Activated CD8-positive, alpha-beta memory T cell treated with anti-CD3 and anti-CD28 coated beads, Interleukin-2, amount 10 ng/mL, durations not matched to agents 7 days and 5 days (primary cell): ENCODE measurements at regions not wholly inside any gene's neighbourhood (a gene's known extent, or its start where the extent isn't known, plus 50 kb on each side); places are given as distances from the start of the nearest gene placed in this dataset.

Experiments used
- ATAC-seq: fragments of 150-1000 bp; cut with Tn5 transposase; one replicate; pipeline ENCODE4 v1.10.0; 2021; ENCODE audit warnings: moderate library complexity
- CTCF ChIA-PET: fragments of 350-600 bp; sonication (Branson Sonifier 250); formaldehyde crosslinking; loops from one replicate; lab custom pipeline; 2021; ENCODE audit warnings: antibody characterized with exemption; lab: Charles Lee
- DNase-seq: peaks from one replicate; pipeline ENCODE4 v3.0.0-alpha.2; 2020
- H3K27ac Mint-ChIP-seq: one replicate; pipeline ENCODE4 v1.8.0; 2021; ENCODE audit warnings: mild to moderate bottlenecking, mixed read lengths
- H3K27me3 Mint-ChIP-seq: one replicate; pipeline ENCODE4 v1.8.0; 2021; ENCODE audit warnings: mixed read lengths
- H3K36me3 Mint-ChIP-seq: one replicate; pipeline ENCODE4 v1.8.0; 2021; ENCODE audit warnings: mild to moderate bottlenecking, mixed read lengths
- H3K4me1 Mint-ChIP-seq: one replicate; pipeline ENCODE4 v1.8.0; 2021; ENCODE audit warnings: mixed read lengths
- H3K4me3 Mint-ChIP-seq: one replicate; pipeline ENCODE4 v1.8.0; 2021; ENCODE audit warnings: mild to moderate bottlenecking, moderate library complexity, mixed read lengths
- H3K9me3 Mint-ChIP-seq: one replicate; pipeline ENCODE4 v1.8.0; 2022; ENCODE audit warnings: low read depth, mixed read lengths

DNA sequence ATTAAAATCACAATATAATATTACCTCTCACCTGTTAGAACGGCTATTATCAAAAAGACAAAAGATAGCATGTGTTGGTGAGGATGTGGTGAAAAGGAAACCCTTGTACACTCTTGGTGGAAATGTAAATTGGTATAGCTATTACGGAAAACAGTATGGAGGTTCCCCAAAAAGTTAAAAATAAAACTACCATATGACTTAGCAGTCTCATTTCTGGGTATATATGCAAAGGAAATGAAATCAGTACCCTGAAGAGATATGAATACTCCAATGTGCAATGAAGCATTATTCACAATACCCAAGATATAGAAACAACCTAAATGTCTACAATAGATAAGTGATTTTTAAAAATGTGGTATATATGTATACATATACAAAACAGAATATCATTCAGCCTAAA, 199.9 kb downstream of the SNX18 start:
- Mint-ChIP-seq H3K36me3 (peaks cover 39% of the 10 kb centered on the region), H3K4me3 (peak overlapping the region; percentile 53), H3K27ac (peak overlapping the region; percentile 87), H3K4me1 (peaks cover 39% of the 10 kb centered on the region), H3K9me3 (peaks cover 13% of the 10 kb centered on the region), H3K27me3 (no peaks in the 10 kb centered on the region)
- no peak for DNase-seq
- CTCF ChIA-PET = interaction anchor here (0.6 to 3.3 kb wide), 6 partner anchors 27 to 607 kb away, joined by 3 to 18 read pairs (median 4); partner anchors contain the start of gene SNX18
- peak; percentile 71 for ATAC-seq

DNA sequence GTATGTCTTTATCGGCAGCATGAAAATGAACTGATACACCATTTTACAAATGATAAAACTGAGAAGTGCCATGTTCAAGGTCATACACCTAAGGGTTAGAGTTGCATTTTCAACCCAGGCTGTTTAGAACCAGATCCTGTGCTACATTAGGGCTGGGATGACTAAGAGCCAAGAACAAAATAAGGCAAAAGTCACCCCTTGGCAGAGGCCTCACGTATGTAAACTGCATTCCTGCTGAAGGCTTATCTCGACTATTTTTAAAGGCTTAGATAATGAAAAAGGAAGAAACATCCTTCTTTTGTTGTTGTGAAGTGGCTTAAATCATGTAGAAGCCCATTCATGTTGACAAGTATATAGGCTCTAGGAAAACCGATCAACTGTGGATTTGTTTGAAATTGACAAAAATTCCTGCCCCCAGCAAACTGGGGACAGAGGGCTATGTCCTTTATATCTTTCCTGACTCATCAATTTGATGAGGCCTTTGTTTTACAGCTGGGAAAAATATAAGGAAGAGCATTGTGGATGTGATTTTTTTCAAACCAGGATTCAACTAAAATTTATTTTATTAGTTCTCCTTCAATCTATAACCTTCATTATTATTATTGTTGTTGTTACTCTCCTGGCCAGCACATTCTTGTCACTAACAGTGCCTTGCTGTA, 196.5 kb downstream of the SNX18 start:
- ATAC-seq = no peak
- DNase-seq = no peak
- Mint-ChIP-seq H3K4me1 (peaks cover 23% of the 10 kb centered on the region), H3K4me3 (no peak overlapping the region), H3K36me3 (peaks cover 47% of the 10 kb centered on the region), H3K27me3 (peaks cover 2% of the 10 kb centered on the region), H3K9me3 (peaks cover 15% of the 10 kb centered on the region), H3K27ac (no peak overlapping the region)
- CTCF ChIA-PET = no interaction called here

DNA sequence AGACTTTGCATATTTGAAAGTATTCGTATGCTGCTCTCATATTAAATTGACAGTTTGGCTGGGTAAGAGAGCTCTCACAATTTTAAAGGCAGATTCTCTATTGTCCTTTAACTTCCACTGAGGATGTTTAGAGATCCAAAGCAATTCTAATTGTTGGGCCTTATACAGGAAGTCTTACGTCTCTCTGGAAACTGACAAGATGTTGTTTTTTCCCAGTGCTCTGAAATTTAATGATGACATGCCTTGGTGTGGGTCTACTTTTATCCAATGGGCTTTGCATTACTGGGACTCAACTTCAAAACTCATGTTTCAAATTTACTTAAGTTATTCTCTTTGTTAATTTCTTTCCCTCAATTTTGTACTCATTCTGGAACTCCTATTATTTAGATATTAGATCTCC, 191.5 kb downstream of the SNX18 start:
- Mint-ChIP-seq H3K9me3 (peaks cover 10% of the 10 kb centered on the region), H3K27me3 (peaks cover 2% of the 10 kb centered on the region), H3K4me1 (peaks cover 8% of the 10 kb centered on the region), H3K4me3 (no peak overlapping the region), H3K36me3 (peaks cover 19% of the 10 kb centered on the region), H3K27ac (no peak overlapping the region)
- CTCF ChIA-PET = no interaction called here
- DNase-seq (no peak), ATAC-seq (no peak)

DNA sequence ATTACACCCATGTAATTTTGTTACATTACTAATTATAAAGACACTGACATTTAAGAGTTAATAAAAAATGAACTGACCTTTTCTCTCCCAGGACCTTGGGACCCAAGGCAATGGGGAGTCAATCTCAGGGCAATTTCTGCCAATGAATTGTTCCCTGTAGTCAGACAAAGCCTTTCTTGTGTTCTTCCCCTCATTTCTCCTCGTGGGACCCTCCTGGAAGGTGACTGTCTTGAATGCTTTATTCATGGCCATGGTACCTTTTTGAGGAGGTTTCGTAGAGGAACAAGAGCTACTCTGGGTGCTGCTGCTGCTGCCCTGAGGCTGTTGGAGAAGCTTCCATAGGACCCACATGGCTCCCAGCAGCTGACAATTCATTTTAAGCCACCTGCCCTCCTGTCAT, 190.3 kb downstream of the SNX18 start:
- H3K36me3 Mint-ChIP-seq = peaks cover 13% of the 10 kb centered on the region
- ATAC-seq = no peak
- peaks cover 8% of the 10 kb centered on the region for H3K4me1 Mint-ChIP-seq
- CTCF ChIA-PET = interaction anchor here (2.2 kb wide), 1 partner anchor 191 kb away, joined by 5 read pairs; the partner anchor contains the start of gene SNX18
- H3K9me3 Mint-ChIP-seq = peaks cover 4% of the 10 kb centered on the region
- no peak overlapping the region for H3K4me3 Mint-ChIP-seq
- H3K27me3 Mint-ChIP-seq = peaks cover 2% of the 10 kb centered on the region
- no peak for DNase-seq
- no peak overlapping the region for H3K27ac Mint-ChIP-seq

DNA sequence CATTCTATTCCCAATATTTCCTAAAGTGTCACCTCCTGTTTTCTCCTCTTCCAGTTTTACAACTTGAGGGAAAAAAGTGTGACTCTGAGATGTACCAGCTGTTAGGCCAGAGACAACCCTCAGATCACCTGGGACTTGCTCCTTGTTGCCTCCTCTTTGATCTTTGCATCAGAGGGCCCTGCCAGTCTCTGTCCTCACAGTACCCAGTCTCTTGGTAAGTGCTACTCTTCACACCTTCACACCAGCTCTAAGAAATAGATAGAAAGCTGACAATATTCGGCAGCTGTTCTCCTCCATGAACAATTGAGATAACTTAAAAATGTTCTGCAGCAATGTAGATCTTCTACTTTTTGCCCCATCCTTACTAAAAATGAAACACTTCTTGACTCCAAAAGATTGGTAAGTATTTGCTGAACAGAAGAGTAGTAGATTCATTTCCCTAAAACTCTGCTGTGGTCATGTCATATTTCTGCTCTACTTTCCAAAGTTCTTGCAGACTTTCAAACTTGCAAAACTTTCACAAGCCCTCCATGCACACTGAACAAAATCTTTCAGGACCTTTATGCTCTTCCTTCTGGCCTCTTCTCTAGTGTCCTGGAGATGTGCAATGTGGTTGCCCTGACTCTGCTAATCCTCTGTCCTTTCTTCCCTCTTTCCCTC, 188.6 kb downstream of the SNX18 start:
- no peak overlapping the region for H3K27ac Mint-ChIP-seq
- H3K27me3 Mint-ChIP-seq = peaks cover 2% of the 10 kb centered on the region
- CTCF ChIA-PET = interaction anchor here (1.3 to 2.2 kb wide), 2 partner anchors 20 to 189 kb away, joined by 3 to 5 read pairs; partner anchors contain the start of gene SNX18
- DNase-seq = no peak
- ATAC-seq = no peak
- H3K4me3 Mint-ChIP-seq = no peak overlapping the region
- H3K9me3 Mint-ChIP-seq = no peaks in the 10 kb centered on the region
- peaks cover 8% of the 10 kb centered on the region for H3K4me1 Mint-ChIP-seq
- peaks cover 2% of the 10 kb centered on the region for H3K36me3 Mint-ChIP-seq

DNA sequence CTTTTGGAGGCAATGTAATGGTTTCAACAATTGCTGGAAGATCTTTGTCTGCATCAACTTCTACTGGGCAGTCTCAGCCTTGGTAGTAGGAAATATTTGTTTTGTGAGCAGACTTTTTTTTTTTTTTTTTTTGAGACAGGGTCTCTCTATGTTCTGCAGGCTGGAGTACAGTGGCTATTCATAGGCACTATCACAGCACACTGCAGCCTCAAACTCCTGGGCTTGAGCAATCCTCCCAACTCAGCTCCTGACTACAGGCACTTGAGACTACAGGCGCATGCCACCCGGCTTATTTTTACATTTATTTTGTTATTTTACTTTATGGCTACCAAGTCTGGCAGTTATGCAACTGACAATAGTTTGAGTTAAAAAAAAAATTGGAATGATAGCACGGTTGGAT, 187.3 kb downstream of the SNX18 start:
- CTCF ChIA-PET = no interaction called here
- H3K27me3 Mint-ChIP-seq = peaks cover 2% of the 10 kb centered on the region
- peaks cover 2% of the 10 kb centered on the region for H3K36me3 Mint-ChIP-seq
- H3K4me3 Mint-ChIP-seq = no peak overlapping the region
- H3K27ac Mint-ChIP-seq = no peak overlapping the region
- no peak for ATAC-seq
- H3K9me3 Mint-ChIP-seq = no peaks in the 10 kb centered on the region
- H3K4me1 Mint-ChIP-seq = peaks cover 8% of the 10 kb centered on the region
- no peak for DNase-seq

DNA sequence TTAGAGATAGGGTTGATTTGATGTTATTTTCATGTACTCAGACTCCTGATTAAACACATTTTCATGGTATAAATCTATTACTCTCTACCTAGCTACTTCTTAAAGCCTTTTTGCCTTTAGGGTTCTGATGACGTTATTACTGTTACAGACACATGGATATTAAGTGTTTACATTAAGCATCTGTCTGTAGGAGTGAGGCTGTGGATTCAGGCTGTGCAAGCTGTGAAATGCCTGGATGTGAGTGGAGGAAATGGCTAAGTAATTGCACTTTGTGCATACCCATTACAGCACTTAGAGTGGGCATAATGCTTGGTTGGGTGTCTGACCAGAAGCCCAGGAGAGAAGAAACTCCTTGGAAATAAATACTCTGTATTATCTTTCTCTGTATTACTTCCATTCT, 186.8 kb downstream of the SNX18 start:
- DNase-seq = no peak
- no peak overlapping the region for H3K27ac Mint-ChIP-seq
- H3K4me3 Mint-ChIP-seq = no peak overlapping the region
- H3K9me3 Mint-ChIP-seq = no peaks in the 10 kb centered on the region
- ATAC-seq = no peak
- peaks cover 8% of the 10 kb centered on the region for H3K4me1 Mint-ChIP-seq
- peaks cover under 1% of the 10 kb centered on the region for H3K27me3 Mint-ChIP-seq
- peaks cover under 1% of the 10 kb centered on the region for H3K36me3 Mint-ChIP-seq
- CTCF ChIA-PET = interaction anchor here (1.0 kb wide), 1 partner anchor 40 kb away, joined by 3 read pairs; no protein-coding TSS in a partner anchor

DNA sequence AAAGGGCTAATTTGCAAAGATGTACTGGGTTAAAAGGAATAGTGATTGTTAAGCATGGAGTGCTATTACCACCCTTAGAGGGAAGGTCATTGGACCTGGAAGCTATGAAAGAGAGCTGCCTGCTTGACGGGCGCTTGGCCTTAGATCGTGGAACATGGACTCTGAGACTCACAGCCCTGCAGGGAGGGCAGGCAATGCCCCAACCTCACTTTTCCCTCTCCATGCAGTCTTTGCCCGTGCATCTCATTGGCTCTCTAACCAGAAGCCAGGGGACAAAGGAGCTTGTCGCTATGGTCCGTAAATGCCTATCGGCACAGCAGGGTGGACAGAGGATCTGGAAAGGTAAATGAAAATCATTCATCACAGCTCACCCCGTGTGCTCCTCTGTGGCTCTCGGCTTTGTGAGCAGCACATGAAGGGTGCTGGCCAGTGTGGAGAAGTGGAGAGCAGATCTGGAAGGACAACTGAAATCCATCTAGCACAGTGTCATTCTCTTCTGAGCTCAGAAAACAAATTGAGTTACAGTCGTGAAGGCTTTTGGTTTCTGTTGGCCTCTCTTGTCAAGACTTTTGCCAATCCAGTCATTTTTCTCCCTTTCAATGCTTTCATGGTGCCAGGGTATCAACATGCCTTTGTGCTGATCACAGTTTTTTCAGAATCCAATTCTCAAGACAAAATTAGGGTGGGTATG, 186.2 kb downstream of the SNX18 start:
- no peaks in the 10 kb centered on the region for H3K27me3 Mint-ChIP-seq
- peaks cover 2% of the 10 kb centered on the region for H3K36me3 Mint-ChIP-seq
- H3K4me1 Mint-ChIP-seq = peaks cover 8% of the 10 kb centered on the region
- CTCF ChIA-PET = interaction anchor here (1.0 kb wide), 1 partner anchor 40 kb away, joined by 3 read pairs; no protein-coding TSS in a partner anchor
- no peak overlapping the region for H3K27ac Mint-ChIP-seq
- no peaks in the 10 kb centered on the region for H3K9me3 Mint-ChIP-seq
- no peak overlapping the region for H3K4me3 Mint-ChIP-seq
- DNase-seq = no peak
- no peak for ATAC-seq

DNA sequence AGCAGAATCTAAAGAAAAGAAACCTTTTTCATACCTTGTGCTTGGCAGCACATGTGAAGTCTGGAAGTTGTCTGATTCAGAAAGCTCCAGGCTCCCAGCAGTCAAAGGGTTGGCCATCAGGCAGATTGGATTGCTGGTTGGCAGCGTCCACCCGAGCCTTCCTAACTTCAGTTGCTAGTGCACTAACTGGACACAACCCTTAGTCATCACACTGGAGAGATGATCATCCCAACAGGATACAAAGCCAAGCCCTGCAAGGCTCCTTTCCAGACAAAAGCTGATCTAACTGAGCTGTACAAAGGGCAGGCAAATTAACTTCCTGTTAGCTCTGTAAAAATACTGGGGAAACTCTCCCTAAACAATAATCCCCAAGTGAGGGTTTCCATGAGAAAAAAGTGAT, 185.6 kb downstream of the SNX18 start:
- no peaks in the 10 kb centered on the region for H3K9me3 Mint-ChIP-seq
- peaks cover 8% of the 10 kb centered on the region for H3K4me1 Mint-ChIP-seq
- no peaks in the 10 kb centered on the region for H3K27me3 Mint-ChIP-seq
- peaks cover 2% of the 10 kb centered on the region for H3K36me3 Mint-ChIP-seq
- no peak overlapping the region for H3K27ac Mint-ChIP-seq
- CTCF ChIA-PET = interaction anchor here (0.9 to 1.0 kb wide), 2 partner anchors 41 to 186 kb away, joined by 3 read pairs; partner anchors contain the start of gene SNX18
- no peak for ATAC-seq
- H3K4me3 Mint-ChIP-seq = no peak overlapping the region
- no peak for DNase-seq

DNA sequence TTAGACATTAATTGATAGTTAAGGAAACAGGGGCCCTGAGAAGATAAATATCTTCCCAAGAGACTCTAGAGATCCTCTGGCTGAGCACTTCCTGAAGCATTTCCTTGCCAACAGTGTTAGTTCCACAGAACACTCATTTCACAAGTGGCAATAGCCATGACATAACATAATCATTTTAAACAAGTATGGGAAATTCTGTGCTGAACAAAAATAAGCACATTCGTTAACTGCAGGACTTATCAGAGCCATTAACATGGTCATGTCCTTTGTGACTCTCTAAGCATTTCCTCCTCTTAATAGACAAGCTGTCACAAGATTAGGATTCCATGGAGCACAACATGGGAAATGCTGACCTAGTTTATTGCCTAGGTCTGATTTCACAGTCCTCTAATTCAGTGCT, 184.9 kb downstream of the SNX18 start:
- H3K4me3 Mint-ChIP-seq = no peak overlapping the region
- CTCF ChIA-PET = interaction anchor here (0.9 kb wide), 1 partner anchor 185 kb away, joined by 3 read pairs; the partner anchor contains the start of gene SNX18
- no peaks in the 10 kb centered on the region for H3K9me3 Mint-ChIP-seq
- H3K27me3 Mint-ChIP-seq = no peaks in the 10 kb centered on the region
- peaks cover 2% of the 10 kb centered on the region for H3K36me3 Mint-ChIP-seq
- ATAC-seq = no peak
- DNase-seq = no peak
- no peak overlapping the region for H3K27ac Mint-ChIP-seq
- H3K4me1 Mint-ChIP-seq = peaks cover 8% of the 10 kb centered on the region

DNA sequence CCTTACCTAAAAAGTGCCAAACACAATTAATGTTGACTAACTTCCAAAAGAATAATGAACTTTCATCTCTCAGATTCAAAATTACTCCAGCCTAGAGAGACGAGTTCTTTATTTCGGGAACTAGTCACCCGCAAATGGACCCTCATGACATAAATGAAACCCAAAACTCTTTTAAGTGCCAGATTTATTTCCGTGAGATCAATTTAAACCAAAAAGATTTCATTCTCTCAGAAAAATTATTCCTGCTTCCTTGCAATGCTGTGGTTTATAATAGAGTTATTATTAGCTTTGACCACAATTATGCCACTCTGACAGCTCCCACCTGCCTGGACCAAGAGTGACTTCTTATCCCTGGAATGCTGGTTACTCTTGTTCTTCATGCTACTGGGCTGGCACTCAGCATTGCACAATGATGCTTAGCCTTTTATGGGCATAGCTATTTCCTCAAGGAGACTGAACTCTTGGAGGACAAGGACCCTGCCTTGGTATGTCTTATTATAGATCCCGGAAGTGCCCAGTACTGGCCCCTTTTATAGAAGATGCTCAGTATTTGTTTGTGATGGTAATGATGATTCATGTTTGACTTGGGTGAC, 183.5 kb downstream of the SNX18 start:
- no peaks in the 10 kb centered on the region for H3K27me3 Mint-ChIP-seq
- no peaks in the 10 kb centered on the region for H3K9me3 Mint-ChIP-seq
- peaks cover 2% of the 10 kb centered on the region for H3K4me1 Mint-ChIP-seq
- DNase-seq = no peak
- ATAC-seq = no peak
- H3K27ac Mint-ChIP-seq = no peak overlapping the region
- H3K4me3 Mint-ChIP-seq = no peak overlapping the region
- CTCF ChIA-PET = no interaction called here
- H3K36me3 Mint-ChIP-seq = peaks cover 2% of the 10 kb centered on the region

DNA sequence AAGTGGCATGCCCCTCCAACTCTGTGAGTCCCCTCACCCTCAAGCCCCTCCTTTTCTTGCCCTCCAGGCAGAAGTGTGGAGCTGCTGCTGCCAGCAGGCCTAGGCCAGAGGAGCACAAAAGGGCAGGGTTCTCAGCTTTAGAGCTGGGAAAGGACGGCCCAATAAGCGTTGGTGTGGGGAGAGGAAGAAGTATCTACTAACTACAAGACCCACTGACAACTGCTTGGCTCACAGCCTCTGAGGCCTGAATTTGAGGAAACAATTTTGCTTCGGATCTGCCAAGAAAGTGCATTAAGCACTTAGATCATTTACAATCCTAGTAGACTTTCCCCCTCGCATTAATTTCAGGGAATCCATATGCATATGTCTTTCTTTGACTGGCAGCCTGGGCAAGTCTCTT, 179.4 kb downstream of the SNX18 start:
- ATAC-seq (no peak), DNase-seq (no peak)
- no peaks in the 10 kb centered on the region for H3K9me3 Mint-ChIP-seq
- H3K36me3 Mint-ChIP-seq = peaks cover 2% of the 10 kb centered on the region
- H3K27ac Mint-ChIP-seq = no peak overlapping the region
- CTCF ChIA-PET = no interaction called here
- no peaks in the 10 kb centered on the region for H3K4me1 Mint-ChIP-seq
- H3K4me3 Mint-ChIP-seq = no peak overlapping the region
- no peaks in the 10 kb centered on the region for H3K27me3 Mint-ChIP-seq

DNA sequence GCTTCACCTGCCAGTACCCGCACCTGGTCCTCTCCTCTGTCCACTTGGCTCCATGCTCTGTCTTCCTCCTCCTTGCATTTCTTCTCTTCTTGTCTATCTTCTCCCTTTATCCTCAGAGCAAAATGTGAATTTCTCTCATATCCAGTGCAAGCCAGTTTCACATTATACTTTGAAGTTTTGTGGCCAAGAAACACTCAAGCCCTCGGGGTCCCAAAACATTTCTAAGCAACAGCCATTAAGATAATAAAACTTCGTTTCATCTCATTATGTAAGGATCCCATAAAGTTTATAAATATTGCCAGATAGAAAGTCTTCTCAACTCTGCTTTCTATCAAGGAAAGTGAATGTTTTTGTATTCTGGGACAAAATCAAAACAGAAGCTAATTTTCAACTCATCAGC, 178.8 kb downstream of the SNX18 start:
- Mint-ChIP-seq H3K27me3 (no peaks in the 10 kb centered on the region), H3K27ac (no peak overlapping the region), H3K36me3 (peaks cover 2% of the 10 kb centered on the region), H3K4me1 (no peaks in the 10 kb centered on the region), H3K4me3 (no peak overlapping the region), H3K9me3 (peaks cover 2% of the 10 kb centered on the region)
- ATAC-seq (no peak), DNase-seq (no peak)
- CTCF ChIA-PET = no interaction called here
